HG03342 (cell line): ENCODE measurements at regions not wholly inside any gene's neighbourhood (a gene's known extent, or its start where the extent isn't known, plus 50 kb on each side); places are given as distances from the start of the nearest gene placed in this dataset.
"Not testable (repeated sequence)": the region's sequence is repeated elsewhere in the genome, so short reads cannot be mapped to it uniquely, and the experiment has no call there.

ENCODE experiments used
- ATAC-seq: cut with Tn5 transposase; IDR thresholded peaks from one replicate; pipeline ENCODE4 v1.9.1; 2021; ENCODE audit warnings: mild to moderate bottlenecking, moderate library complexity; ENCODE audit not compliant: unreplicated experiment

- ATAC-seq: no peak
Measured at GRCh38 chr10:29732918-29733317, 98.1 kb upstream of the SVIL start.

- no peak for ATAC-seq
Measured at GRCh38 chr10:29731760-29732159, 97.0 kb upstream of the SVIL start.

GRCh38 chr10:29730969-29731368, 96.2 kb upstream of the SVIL start:
- ATAC-seq: no peak

- ATAC-seq: no peak
Measured at GRCh38 chr10:29730458-29730857, 95.7 kb upstream of the SVIL start.

- ATAC-seq: no peak
Measured at GRCh38 chr10:29728541-29729049, 93.8 kb upstream of the SVIL start.

GRCh38 chr10:29725927-29726326, 91.2 kb upstream of the SVIL start:
- ATAC-seq: not testable (repeated sequence)

GRCh38 chr10:29725133-29725720, 90.5 kb upstream of the SVIL start:
- ATAC-seq: no peak

- no peak for ATAC-seq
Measured at GRCh38 chr10:29723726-29724125, 89.0 kb upstream of the SVIL start.

- no peak for ATAC-seq
Measured at GRCh38 chr10:29722777-29723176, 88.0 kb upstream of the SVIL start.

- no peak for ATAC-seq
Measured at GRCh38 chr10:29720149-29720548, 85.4 kb upstream of the SVIL start.

- ATAC-seq: no peak
Measured at GRCh38 chr10:29719281-29719675, 84.5 kb upstream of the SVIL start.

- ATAC-seq: no peak
Measured at GRCh38 chr10:29715296-29715695, 80.5 kb upstream of the SVIL start.

GRCh38 chr10:29714096-29714874, 79.5 kb upstream of the SVIL start:
- no peak for ATAC-seq

GRCh38 chr10:29713450-29713849, 78.7 kb upstream of the SVIL start:
- ATAC-seq: no peak

- no peak for ATAC-seq
Measured at GRCh38 chr10:29712108-29712507, 77.3 kb upstream of the SVIL start.

- ATAC-seq: no peak
Measured at GRCh38 chr10:29710128-29710527, 75.4 kb upstream of the SVIL start.

- ATAC-seq: no peak
Measured at GRCh38 chr10:29709484-29710002, 74.8 kb upstream of the SVIL start.

- ATAC-seq: no peak
Measured at GRCh38 chr10:29703271-29703670, 68.5 kb upstream of the SVIL start.

GRCh38 chr10:29702273-29703164, 67.7 kb upstream of the SVIL start:
- ATAC-seq: no peak

- no peak for ATAC-seq
Measured at GRCh38 chr10:29701306-29701705, 66.5 kb upstream of the SVIL start.

GRCh38 chr10:29699621-29700020, 64.8 kb upstream of the SVIL start:
- no peak for ATAC-seq
